NCI-H748 (cell line): ENCODE measurements at regions not wholly inside any gene's neighbourhood (a gene's known extent, or its start where the extent isn't known, plus 50 kb on each side); places are given as distances from the start of the nearest gene placed in this dataset.

ENCODE experiments used
- DNase-seq: peaks from one replicate; lab custom pipeline; 2025; ENCODE audit not compliant: unreplicated experiment; lab: John Stamatoyannopoulos, UW

- no peak for DNase-seq
These were observed 416.1 kb downstream of the ATP23 start for GRCh38 chr12:58357511-58357910.

- no peak for DNase-seq
These were observed 417.0 kb downstream of the ATP23 start for GRCh38 chr12:58358369-58358768.

GRCh38 chr12:58359084-58359483 is 417.7 kb downstream of the ATP23 start:
- no peak for DNase-seq

GRCh38 chr12:58361056-58361455 is 419.7 kb downstream of the ATP23 start:
- no peak for DNase-seq

- DNase-seq = no peak
These were observed 422.6 kb downstream of the ATP23 start for GRCh38 chr12:58363971-58364370.

- no peak for DNase-seq
These were observed 423.2 kb downstream of the ATP23 start for GRCh38 chr12:58364389-58365086.

- no peak for DNase-seq
These were observed 423.7 kb downstream of the ATP23 start for GRCh38 chr12:58365087-58365390.

- no peak for DNase-seq
These were observed 425.7 kb downstream of the ATP23 start for GRCh38 chr12:58367041-58367440.

- DNase-seq = no peak
These were observed 426.6 kb downstream of the ATP23 start for GRCh38 chr12:58368001-58368400.

GRCh38 chr12:58369576-58369975 is 428.2 kb downstream of the ATP23 start:
- no peak for DNase-seq

GRCh38 chr12:58372298-58372697 is 430.9 kb downstream of the ATP23 start:
- no peak for DNase-seq

GRCh38 chr12:58378028-58378427 is 436.7 kb downstream of the ATP23 start:
- no peak for DNase-seq

GRCh38 chr12:58381546-58381945 is 440.2 kb downstream of the ATP23 start:
- no peak for DNase-seq

GRCh38 chr12:58384196-58384595 is 442.8 kb downstream of the ATP23 start:
- no peak for DNase-seq

- DNase-seq = no peak
These were observed 444.8 kb downstream of the ATP23 start for GRCh38 chr12:58386136-58386535.

GRCh38 chr12:58387199-58387598 is 445.8 kb downstream of the ATP23 start:
- DNase-seq = no peak

- DNase-seq = no peak
These were observed 446.9 kb downstream of the ATP23 start for GRCh38 chr12:58388261-58388660.

GRCh38 chr12:58393152-58393551 is 451.8 kb downstream of the ATP23 start:
- no peak for DNase-seq

- no peak for DNase-seq
These were observed 453.7 kb downstream of the ATP23 start for GRCh38 chr12:58395056-58395455.

- no peak for DNase-seq
These were observed 454.1 kb downstream of the ATP23 start for GRCh38 chr12:58395470-58395869.

GRCh38 chr12:58396239-58396638 is 454.9 kb downstream of the ATP23 start:
- no peak for DNase-seq

GRCh38 chr12:58405363-58405762 is 464.0 kb downstream of the ATP23 start:
- DNase-seq = no peak

- no peak for DNase-seq
These were observed 467.1 kb downstream of the ATP23 start for GRCh38 chr12:58408516-58408915.
